AG09319 (cell line): ENCODE measurements at regions not wholly inside any gene's neighbourhood (a gene's known extent, or its start where the extent isn't known, plus 50 kb on each side); places are given as distances from the start of the nearest gene placed in this dataset.

Source experiments
- DNase-seq: peaks from one replicate; pipeline ENCODE4 v3.0.0-alpha.2; 2010; ENCODE audit warnings: low read depth; ENCODE audit errors: extremely low read depth
- TF ChIP-seq, protein P1 (sequence below): IDR thresholded peaks from 2 replicates; pipeline ENCODE4 v1.5.1; 2011; ENCODE audit warnings: low read depth, mild to moderate bottlenecking, inconsistent platforms, low read length, moderate library complexity

DNA sequence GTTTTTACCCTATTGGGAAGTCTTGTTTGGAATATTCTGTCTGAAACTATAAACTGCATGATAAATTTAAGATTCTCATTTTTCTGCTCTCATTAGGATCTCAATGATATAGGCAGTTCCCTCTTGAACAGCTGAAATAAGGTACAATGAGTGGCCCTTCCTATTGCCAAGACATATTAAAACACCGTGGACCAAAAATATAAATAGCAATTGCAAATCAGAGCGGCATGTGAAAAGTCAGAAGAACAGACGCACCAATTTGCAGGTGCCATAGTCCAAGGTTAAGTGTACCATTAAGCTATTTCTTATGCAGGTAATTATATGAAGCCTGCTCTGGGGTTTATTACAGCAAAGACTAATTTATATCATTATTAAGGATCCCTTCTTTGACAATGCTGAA is 920.8 kb upstream of the CELF2 start:
- TF ChIP-seq, protein P1, sequence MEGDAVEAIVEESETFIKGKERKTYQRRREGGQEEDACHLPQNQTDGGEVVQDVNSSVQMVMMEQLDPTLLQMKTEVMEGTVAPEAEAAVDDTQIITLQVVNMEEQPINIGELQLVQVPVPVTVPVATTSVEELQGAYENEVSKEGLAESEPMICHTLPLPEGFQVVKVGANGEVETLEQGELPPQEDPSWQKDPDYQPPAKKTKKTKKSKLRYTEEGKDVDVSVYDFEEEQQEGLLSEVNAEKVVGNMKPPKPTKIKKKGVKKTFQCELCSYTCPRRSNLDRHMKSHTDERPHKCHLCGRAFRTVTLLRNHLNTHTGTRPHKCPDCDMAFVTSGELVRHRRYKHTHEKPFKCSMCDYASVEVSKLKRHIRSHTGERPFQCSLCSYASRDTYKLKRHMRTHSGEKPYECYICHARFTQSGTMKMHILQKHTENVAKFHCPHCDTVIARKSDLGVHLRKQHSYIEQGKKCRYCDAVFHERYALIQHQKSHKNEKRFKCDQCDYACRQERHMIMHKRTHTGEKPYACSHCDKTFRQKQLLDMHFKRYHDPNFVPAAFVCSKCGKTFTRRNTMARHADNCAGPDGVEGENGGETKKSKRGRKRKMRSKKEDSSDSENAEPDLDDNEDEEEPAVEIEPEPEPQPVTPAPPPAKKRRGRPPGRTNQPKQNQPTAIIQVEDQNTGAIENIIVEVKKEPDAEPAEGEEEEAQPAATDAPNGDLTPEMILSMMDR: no peak
- no peak for DNase-seq

DNA sequence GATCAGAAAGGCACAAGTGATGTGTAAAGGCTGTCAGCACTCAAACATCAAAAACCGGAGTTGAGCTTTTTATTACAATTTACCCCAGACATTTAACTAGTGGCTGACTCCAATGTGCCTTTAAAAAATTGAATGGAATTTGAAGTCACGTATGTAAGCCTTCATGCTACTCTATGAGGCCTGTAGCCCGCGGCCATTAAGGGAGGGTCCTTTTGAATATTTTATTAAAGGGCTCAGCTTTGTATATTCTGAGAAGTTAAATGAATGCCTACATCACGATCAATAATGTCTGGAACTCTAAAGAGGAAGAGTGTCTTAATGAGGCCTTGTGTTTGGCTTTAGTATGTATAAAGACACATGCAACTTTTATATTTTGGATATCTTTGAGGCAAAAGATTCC is 916.6 kb upstream of the CELF2 start:
- no peak for DNase-seq
- TF ChIP-seq, protein P1: no peak

DNA sequence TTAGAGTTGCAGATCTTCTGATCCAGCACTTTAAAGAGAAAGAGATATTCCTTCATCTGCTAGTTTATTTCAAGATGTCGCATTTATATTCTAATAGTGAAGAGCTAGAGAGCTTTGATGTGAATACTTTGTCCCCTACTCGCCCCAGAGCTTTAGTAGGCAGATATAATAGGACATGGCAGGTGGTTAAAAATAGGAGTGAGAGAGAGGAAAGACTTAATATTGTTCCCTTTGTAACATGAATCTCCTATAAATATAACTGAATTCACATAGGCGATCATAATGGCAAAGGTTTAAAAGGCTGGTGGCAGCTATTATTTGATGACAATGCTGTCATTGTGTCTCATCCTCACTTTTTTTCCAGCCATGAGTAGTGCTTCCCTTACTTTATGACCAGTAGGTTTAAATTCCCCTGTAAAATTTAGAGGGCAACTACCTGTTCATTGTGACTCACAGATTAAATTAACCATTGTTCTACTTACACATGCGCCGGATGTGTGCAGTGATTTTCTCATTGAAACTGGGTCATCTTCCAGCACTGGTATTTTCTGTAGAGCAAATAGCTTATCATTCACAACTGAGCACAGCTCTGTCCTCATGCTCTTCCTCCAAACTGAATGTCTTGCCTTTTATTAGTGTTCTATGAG is 906.7 kb upstream of the CELF2 start:
- DNase-seq: no peak
- TF ChIP-seq, protein P1: no peak

DNA sequence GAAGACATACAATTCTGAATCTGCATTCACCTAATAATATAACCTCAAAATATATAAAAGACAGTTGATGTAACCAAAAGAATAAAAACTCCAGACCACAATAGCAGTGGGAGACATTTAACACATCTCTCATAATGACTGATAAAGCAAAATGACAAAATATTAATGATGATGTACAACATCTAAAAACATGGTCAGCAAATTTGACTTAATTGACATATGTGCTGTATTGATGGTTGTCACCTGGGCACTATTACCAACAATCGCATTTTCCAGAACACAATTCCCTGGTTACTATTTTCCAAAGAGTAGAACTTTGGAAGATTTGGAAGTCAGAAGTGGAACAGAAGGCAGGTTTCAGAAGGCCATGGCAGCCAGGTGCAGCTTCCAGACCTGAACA is 899.5 kb upstream of the CELF2 start:
- no peak for DNase-seq
- TF ChIP-seq, protein P1: no peak

DNA sequence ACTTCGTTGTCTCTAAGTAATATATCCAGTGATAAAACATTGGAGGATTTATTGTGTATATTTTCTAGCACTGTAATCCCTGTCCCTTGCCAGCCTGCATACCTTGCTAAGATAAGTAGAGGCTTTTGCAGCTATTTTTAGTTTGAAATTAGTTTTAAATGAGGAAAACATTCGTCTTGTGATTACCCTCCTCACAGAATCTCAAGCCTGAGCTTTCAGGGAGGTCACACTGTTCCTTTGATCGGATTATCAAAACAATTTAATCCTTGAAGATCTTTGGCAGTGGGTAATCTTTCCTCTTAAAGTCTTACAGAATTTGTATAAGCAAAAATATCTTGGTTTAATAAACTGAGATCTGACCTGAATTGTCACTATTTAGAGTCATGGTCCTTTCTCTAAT is 897.0 kb upstream of the CELF2 start:
- TF ChIP-seq, protein P1: no peak
- DNase-seq: no peak

DNA sequence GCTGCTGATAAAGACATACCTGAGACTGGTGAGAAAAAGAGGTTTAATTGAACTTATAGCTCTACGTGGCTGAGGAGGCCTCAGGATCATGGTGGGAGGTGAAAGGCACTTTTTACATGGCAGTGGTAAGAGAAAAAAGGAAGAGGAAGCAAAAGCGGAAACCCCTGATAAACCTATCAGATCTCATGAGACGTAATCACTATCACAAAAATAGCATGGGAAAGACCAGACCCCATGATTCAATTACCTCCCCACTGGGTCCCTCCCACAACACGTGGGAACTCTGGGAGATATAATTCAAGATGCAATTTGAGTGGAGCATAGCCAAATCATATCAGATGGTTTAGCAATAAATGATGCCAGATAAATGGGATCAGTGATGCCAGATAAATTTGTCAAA is 892.0 kb upstream of the CELF2 start:
- TF ChIP-seq, protein P1: no peak
- no peak for DNase-seq

DNA sequence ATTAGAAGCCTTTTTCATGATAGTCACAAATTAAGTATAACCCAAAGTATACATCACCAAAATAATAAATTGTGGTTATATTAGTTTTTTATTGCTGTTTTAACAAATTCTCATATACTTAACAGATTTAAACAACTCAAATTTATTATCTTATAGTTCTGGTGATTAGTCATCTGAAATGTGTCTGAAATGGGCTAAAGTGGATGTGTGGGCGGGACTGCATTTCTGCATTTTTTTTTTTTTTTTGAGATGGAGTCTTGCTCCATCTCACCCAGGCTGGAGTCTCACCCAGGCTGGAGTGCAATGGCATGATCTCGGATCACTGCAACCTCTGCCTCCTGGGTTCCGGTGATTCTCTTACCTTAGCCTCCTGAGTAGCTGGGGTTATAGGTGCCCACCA is 891.5 kb upstream of the CELF2 start:
- TF ChIP-seq, protein P1: no peak
- DNase-seq: no peak
